Cardiac muscle cell (in vitro differentiated cells and primary cell): ENCODE measurements at regions not wholly inside any gene's neighbourhood (a gene's known extent, or its start where the extent isn't known, plus 50 kb on each side); places are given as distances from the start of the nearest gene placed in this dataset.

Experiments used
- DNase-seq, 2 donors: peaks; one replicate each; pipeline versions ENCODE4 v3.0.0 to v3.0.0-alpha.2; 2010 to 2017; ENCODE audit warnings: low read depth in 1 of 2, low spot score in 1 of 2
- H3K27ac ChIP-seq: fragments of 200-600 bp; sonication (generic); 2 replicates; pipeline ENCODE4 v1.5.1; 2016
- H3K27me3 ChIP-seq: fragments of 200-600 bp; sonication (generic); 2 replicates; pipeline ENCODE4 v1.6.0; 2016; ENCODE audit warnings: control low read depth
- H3K36me3 ChIP-seq: fragments of 200-600 bp; sonication (generic); 2 replicates; pipeline ENCODE4 v1.5.1; 2016; ENCODE audit warnings: control low read depth
- H3K4me1 ChIP-seq: fragments of 200-600 bp; sonication (generic); 2 replicates; pipeline ENCODE4 v1.8.1; 2017; ENCODE audit warnings: low read depth, mild to moderate bottlenecking, mixed run types
- H3K4me3 ChIP-seq: fragments of 200-600 bp; sonication (generic); 2 replicates; pipeline ENCODE4 v1.5.1; 2016; ENCODE audit warnings: mild to moderate bottlenecking
- H3K9me3 ChIP-seq: fragments of 200-600 bp; sonication (generic); 2 replicates; pipeline ENCODE4 v1.5.1; 2017; ENCODE audit warnings: low read depth, mild to moderate bottlenecking, control low read depth
- CTCF ChIP-seq: IDR thresholded peaks from 2 replicates; pipeline ENCODE4 v1.5.1; 2012; ENCODE audit warnings: low read depth, mild to moderate bottlenecking, low read length

GRCh38 chr11:119912229-119912628 lies 183.2 kb upstream of the NECTIN1 start:
- no peak overlapping the region for H3K4me3 ChIP-seq
- no peaks in the 10 kb centered on the region for H3K27me3 ChIP-seq
- no peaks in the 10 kb centered on the region for H3K9me3 ChIP-seq
- H3K27ac ChIP-seq, result no peak overlapping the region
- no peak for DNase-seq
- TF ChIP-seq CTCF, result no peak
- peaks cover 15% of the 10 kb centered on the region for H3K4me1 ChIP-seq
- H3K36me3 ChIP-seq, result no peaks in the 10 kb centered on the region

- DNase-seq, result no peak
- peaks cover 19% of the 10 kb centered on the region for H3K4me1 ChIP-seq
- no peak overlapping the region for H3K4me3 ChIP-seq
- no peaks in the 10 kb centered on the region for H3K27me3 ChIP-seq
- no peaks in the 10 kb centered on the region for H3K36me3 ChIP-seq
- TF ChIP-seq CTCF, result no peak
- no peaks in the 10 kb centered on the region for H3K9me3 ChIP-seq
- no peak overlapping the region for H3K27ac ChIP-seq
These were observed 181.7 kb upstream of the NECTIN1 start for GRCh38 chr11:119910650-119911049.

- Histone ChIP-seq H3K27ac (no peak overlapping the region), H3K27me3 (no peaks in the 10 kb centered on the region), H3K4me3 (no peak overlapping the region), H3K9me3 (no peaks in the 10 kb centered on the region), H3K4me1 (peaks cover 25% of the 10 kb centered on the region), H3K36me3 (no peaks in the 10 kb centered on the region)
- no peak for DNase-seq
- no peak for TF ChIP-seq CTCF
These were observed 181.1 kb upstream of the NECTIN1 start for GRCh38 chr11:119910051-119910450.

GRCh38 chr11:119909495-119909894 lies 180.5 kb upstream of the NECTIN1 start:
- Histone ChIP-seq H3K4me3 (no peak overlapping the region), H3K27me3 (no peaks in the 10 kb centered on the region), H3K27ac (no peak overlapping the region), H3K9me3 (no peaks in the 10 kb centered on the region), H3K36me3 (no peaks in the 10 kb centered on the region), H3K4me1 (peaks cover 29% of the 10 kb centered on the region)
- no peak for DNase-seq
- no peak for TF ChIP-seq CTCF

GRCh38 chr11:119909077-119909476 lies 180.1 kb upstream of the NECTIN1 start:
- H3K4me3 ChIP-seq, result no peak overlapping the region
- DNase-seq, result no peak
- no peaks in the 10 kb centered on the region for H3K9me3 ChIP-seq
- no peak for TF ChIP-seq CTCF
- no peak overlapping the region for H3K27ac ChIP-seq
- H3K4me1 ChIP-seq, result peaks cover 29% of the 10 kb centered on the region
- H3K27me3 ChIP-seq, result no peaks in the 10 kb centered on the region
- no peaks in the 10 kb centered on the region for H3K36me3 ChIP-seq

- Histone ChIP-seq H3K9me3 (no peaks in the 10 kb centered on the region), H3K27me3 (no peaks in the 10 kb centered on the region), H3K36me3 (no peaks in the 10 kb centered on the region), H3K4me1 (peaks cover 32% of the 10 kb centered on the region), H3K4me3 (no peak overlapping the region), H3K27ac (no peak overlapping the region)
- TF ChIP-seq CTCF, result no peak
- no peak for DNase-seq
These were observed 179.5 kb upstream of the NECTIN1 start for GRCh38 chr11:119908573-119908904.
